ENCODE measurements at regions not wholly inside any gene's neighbourhood (a gene's known extent, or its start where the extent isn't known, plus 50 kb on each side); places are given as distances from the start of the nearest gene placed in this dataset.
"Not testable (repeated sequence)": the region's sequence is repeated elsewhere in the genome, so short reads cannot be mapped to it uniquely, and the experiment has no call there.

GRCh38 chr3:20742903-20743552, 557.0 kb upstream of the SGO1 start:
- no peak for DNase-seq (ENCODE audit: low spot score)
- TF ChIP-seq CTCF (IDR thresholded peaks at IDR 0.05; ENCODE audit: extremely low read depth, missing control alignments), result no peak

GRCh38 chr3:20741381-20741780, 555.4 kb upstream of the SGO1 start:
- TF ChIP-seq CTCF (IDR thresholded peaks at IDR 0.05; ENCODE audit: extremely low read depth, missing control alignments), result no peak

GRCh38 chr3:20739814-20740213, 553.8 kb upstream of the SGO1 start:
- no peak for TF ChIP-seq CTCF (IDR thresholded peaks at IDR 0.05; ENCODE audit: extremely low read depth, missing control alignments)
- DNase-seq (ENCODE audit: low spot score), result no peak

More at GRCh38 chr3:20741381-20741780, 555.4 kb upstream of the SGO1 start:
- DNase-seq (ENCODE audit: low spot score), result no peak

- TF ChIP-seq CTCF (IDR thresholded peaks at IDR 0.05; ENCODE audit: extremely low read depth, missing control alignments), result no peak
- no peak for DNase-seq (ENCODE audit: low spot score)
Observed at GRCh38 chr3:20736287-20736852, 550.4 kb upstream of the SGO1 start.

- TF ChIP-seq CTCF (IDR thresholded peaks at IDR 0.05; ENCODE audit: extremely low read depth, missing control alignments), result no peak
- DNase-seq (ENCODE audit: low spot score), result no peak
Observed at GRCh38 chr3:20729185-20729584, 543.2 kb upstream of the SGO1 start.

- TF ChIP-seq CTCF (IDR thresholded peaks at IDR 0.05; ENCODE audit: extremely low read depth, missing control alignments), result no peak
- no peak for DNase-seq (ENCODE audit: low spot score)
Observed at GRCh38 chr3:20726786-20727185, 540.8 kb upstream of the SGO1 start.

- TF ChIP-seq CTCF (IDR thresholded peaks at IDR 0.05; ENCODE audit: extremely low read depth, missing control alignments), result no peak
- DNase-seq (ENCODE audit: low spot score), result no peak
Observed at GRCh38 chr3:20724241-20724640, 538.2 kb upstream of the SGO1 start.

GRCh38 chr3:20716425-20716824, 530.4 kb upstream of the SGO1 start:
- not testable (repeated sequence) for DNase-seq (ENCODE audit: low spot score)

All from GM20000 (cell line).